NCI-H146 (cell line): ENCODE measurements at regions not wholly inside any gene's neighbourhood (a gene's known extent, or its start where the extent isn't known, plus 50 kb on each side); places are given as distances from the start of the nearest gene placed in this dataset.

Source experiments
- DNase-seq: peaks from one replicate; lab custom pipeline; 2025; lab: John Stamatoyannopoulos, UW

- no peak for DNase-seq
Measured at GRCh38 chr12:62986844-62987243, 51.9 kb upstream of the PPM1H start.
